IMR-90 (cell line): ENCODE measurements at regions not wholly inside any gene's neighbourhood (a gene's known extent, or its start where the extent isn't known, plus 50 kb on each side); places are given as distances from the start of the nearest gene placed in this dataset.

Experiments
- ATAC-seq: fragments of 200-7000 bp; cut with Tn5 transposase; 2 replicates; pipeline ENCODE4 v1.9.1; 2020; ENCODE audit warnings: low read depth, mild to moderate bottlenecking, moderate library complexity
- BruUV-seq: library from RNA; stranded (reverse); fragments of 400-500 nt; replicated peaks from 2 replicates; lab custom pipeline; 2021; lab: Mats Ljungman, UMichigan
- CTCF ChIA-PET: fragments of 300-600 bp; formaldehyde crosslinking; extraction: SDS; loops from one replicate; lab custom pipeline; 2021; ENCODE audit warnings: antibody characterized with exemption; lab: Yijun Ruan, JAX
- POLR2A ChIA-PET: fragments of 300-600 bp; sonication (Branson Sonifier 250); formaldehyde crosslinking; loops from one replicate; lab custom pipeline; 2022; ENCODE audit warnings: antibody characterized with exemption; ENCODE audit not compliant: unreplicated experiment; lab: Charles Lee
- DNase-seq: peaks from one replicate; pipeline ENCODE4 v3.0.0; 2013
- H2AFZ ChIP-seq: replicated peaks from 2 replicates; pipeline ENCODE3; 2013; ENCODE audit warnings: low read length, mild to moderate bottlenecking; ENCODE audit not compliant: poor library complexity
- H2AK5ac ChIP-seq: 2 replicates; pipeline ENCODE4 v1.6.1; 2013; ENCODE audit warnings: low read depth, low read length, inconsistent platforms
- H2AK9ac ChIP-seq: replicated peaks from 2 replicates; pipeline ENCODE3; 2013; ENCODE audit warnings: mild to moderate bottlenecking, low read depth, low read length, moderate library complexity; ENCODE audit not compliant: poor library complexity
- H2BK120ac ChIP-seq: 2 replicates; pipeline ENCODE4 v1.6.1; 2013; ENCODE audit warnings: low read depth, low read length, inconsistent platforms
- H2BK15ac ChIP-seq: 3 replicates; pipeline ENCODE4 v1.6.1; 2013; ENCODE audit warnings: low read depth, low read length, inconsistent platforms
- H2BK20ac ChIP-seq: 2 replicates; pipeline ENCODE4 v1.6.1; 2013; ENCODE audit warnings: low read depth, mild to moderate bottlenecking, inconsistent platforms, low read length, moderate library complexity
- H2BK5ac ChIP-seq: 2 replicates; pipeline ENCODE4 v1.6.1; 2013; ENCODE audit warnings: mild to moderate bottlenecking, low read depth, low read length, inconsistent platforms; ENCODE audit not compliant: poor library complexity, severe bottlenecking
- H3K14ac ChIP-seq: replicated peaks from 2 replicates; pipeline ENCODE4 v1.6.1; 2013; ENCODE audit warnings: low read depth, low read length, inconsistent platforms
- H3K18ac ChIP-seq: 2 replicates; pipeline ENCODE4 v1.6.1; 2013; ENCODE audit warnings: low read depth, low read length, control low read depth
- H3K23ac ChIP-seq: 2 replicates; pipeline ENCODE4 v1.6.1; 2013; ENCODE audit warnings: low read depth, low read length, inconsistent platforms
- H3K27ac ChIP-seq: 2 replicates; pipeline ENCODE4 v1.5.1; 2013; ENCODE audit warnings: mild to moderate bottlenecking, control low read depth, low read length; ENCODE audit not compliant: insufficient read depth
- H3K27me3 ChIP-seq: 2 replicates; pipeline ENCODE4 v1.6.1; 2013; ENCODE audit warnings: low read length; ENCODE audit not compliant: control insufficient read depth, insufficient read depth
- H3K36me3 ChIP-seq: 2 replicates; pipeline ENCODE4 v1.6.1; 2013; ENCODE audit warnings: low read length, mixed read lengths; ENCODE audit not compliant: control insufficient read depth, insufficient read depth
- H3K4ac ChIP-seq: 2 replicates; pipeline ENCODE4 v1.6.1; 2013; ENCODE audit warnings: low read depth, low read length, inconsistent platforms
- H3K4me1 ChIP-seq: 2 replicates; pipeline ENCODE4 v1.6.1; 2013; ENCODE audit warnings: low read length, mixed read lengths; ENCODE audit not compliant: control insufficient read depth, insufficient read depth
- H3K4me2 ChIP-seq: 2 replicates; pipeline ENCODE4 v1.6.1; 2013; ENCODE audit warnings: low read depth, mild to moderate bottlenecking, control low read depth, low read length, moderate library complexity
- H3K4me3 ChIP-seq: 2 replicates; pipeline ENCODE4 v1.5.1; 2013; ENCODE audit warnings: low read depth, mild to moderate bottlenecking, control low read depth, low read length, moderate library complexity; ENCODE audit not compliant: insufficient read depth
- H3K56ac ChIP-seq: 2 replicates; pipeline ENCODE4 v1.6.1; 2013; ENCODE audit warnings: low read length, inconsistent platforms; ENCODE audit not compliant: insufficient read depth; ENCODE audit errors: extremely low read depth
- H3K79me1 ChIP-seq, 2 experiments: 2 replicates each; pipeline ENCODE4 v1.6.1; 2013; ENCODE audit warnings: low read length in 2 of 2, inconsistent platforms in 1 of 2, low read depth in 1 of 2
- H3K9ac ChIP-seq: 2 replicates; pipeline ENCODE4 v1.6.1; 2013; ENCODE audit warnings: low read depth, low read length, control low read depth
- H3K9me1 ChIP-seq: 2 replicates; pipeline ENCODE4 v1.6.1; 2013; ENCODE audit warnings: low read length, inconsistent platforms; ENCODE audit not compliant: insufficient read depth
- H3K9me3 ChIP-seq: 2 replicates; pipeline ENCODE4 v1.6.1; 2013; ENCODE audit warnings: low read length; ENCODE audit not compliant: control insufficient read depth, insufficient read depth
- H4K20me1 ChIP-seq: 2 replicates; pipeline ENCODE4 v1.6.1; 2013; ENCODE audit warnings: low read length, inconsistent platforms; ENCODE audit not compliant: insufficient read depth
- H4K5ac ChIP-seq: 2 replicates; pipeline ENCODE4 v1.6.1; 2013; ENCODE audit warnings: mild to moderate bottlenecking, low read depth, low read length, control low read depth
- H4K8ac ChIP-seq, 2 experiments: 2 replicates each; pipeline ENCODE4 v1.6.1; 2013; ENCODE audit warnings: low read depth in 2 of 2, low read length in 2 of 2, control low read depth in 1 of 2, inconsistent platforms in 1 of 2
- H4K91ac ChIP-seq: 2 replicates; pipeline ENCODE4 v1.6.1; 2013; ENCODE audit warnings: low read depth, low read length, inconsistent platforms; ENCODE audit not compliant: insufficient read depth
- BHLHE40 ChIP-seq: fragments of 150-350 bp; IDR thresholded peaks from 2 replicates; pipeline ENCODE4 v1.6.1; 2016; ENCODE audit warnings: mild to moderate bottlenecking, low read depth, low read length
- CEBPB ChIP-seq: IDR thresholded peaks from 2 replicates; pipeline ENCODE4 v1.6.1; 2012; ENCODE audit warnings: low read depth, low read length, improper control_type of control experiment
- CHD1 ChIP-seq: IDR thresholded peaks from 2 replicates; pipeline ENCODE4 v1.6.1; 2012; ENCODE audit warnings: low read depth, low read length, improper control_type of control experiment
- CTCF ChIP-seq: conservative IDR thresholded peaks from 2 replicates; pipeline ENCODE4 v1.5.1; 2012; ENCODE audit warnings: mild to moderate bottlenecking, low read depth, low read length, improper control_type of control experiment
- FOS ChIP-seq: fragments of 150-350 bp; IDR thresholded peaks from 2 replicates; pipeline ENCODE4 v1.6.1; 2016; ENCODE audit warnings: low read depth, low read length
- MAFK ChIP-seq: IDR thresholded peaks from 2 replicates; pipeline ENCODE4 v1.6.1; 2012; ENCODE audit warnings: low read depth, low read length, improper control_type of control experiment
- MXI1 ChIP-seq: IDR thresholded peaks from 2 replicates; pipeline ENCODE4 v1.6.1; 2012; ENCODE audit warnings: low read depth, mild to moderate bottlenecking, low read length, moderate library complexity, borderline replicate concordance
- NFE2L2 ChIP-seq: fragments of 150-350 bp; IDR thresholded peaks from 2 replicates; pipeline ENCODE4 v1.6.1; 2016; ENCODE audit warnings: low read depth, mild to moderate bottlenecking, low read length
- POLR2A ChIP-seq: IDR thresholded peaks from 2 replicates; pipeline ENCODE4 v1.6.1; 2012; ENCODE audit warnings: mild to moderate bottlenecking, low read depth, low read length
- RAD21 ChIP-seq: IDR thresholded peaks from 2 replicates; pipeline ENCODE4 v1.6.1; 2012; ENCODE audit warnings: low read length, improper control_type of control experiment
- RCOR1 ChIP-seq: IDR thresholded peaks from 2 replicates; pipeline ENCODE4 v1.6.1; 2012; ENCODE audit warnings: mild to moderate bottlenecking, low read length, improper control_type of control experiment; ENCODE audit not compliant: insufficient replicate concordance
- RFX5 ChIP-seq: IDR thresholded peaks from 2 replicates; pipeline ENCODE4 v1.8.0; 2012; ENCODE audit warnings: low read depth, mild to moderate bottlenecking, low read length, moderate library complexity
- SMC3 ChIP-seq: fragments of 150-350 bp; IDR thresholded peaks from 2 replicates; pipeline ENCODE4 v1.6.1; 2016; ENCODE audit warnings: low read depth, mild to moderate bottlenecking, antibody characterized with exemption, low read length, moderate library complexity
- WGBS, 2 experiments: methylation state at CpG; one replicate each; pipeline versions ENCODE4 v1.1.5 to v1.1.7; 2013; ENCODE audit warnings: missing lambda C conversion rate in 2 of 2; ENCODE audit not compliant: insufficient read length in 1 of 2; ENCODE audit errors: extremely low coverage in 2 of 2; 5-methylcytosine and 5-hydroxymethylcytosine counted together
- dilution Hi-C: fragments of 300-500 bp; cut with HindIII; formaldehyde crosslinking; loops from one replicate; pipeline ENCODE4 v1.14.3; 2018; ENCODE audit warnings: low sequenced_read_pairs; ENCODE audit not compliant: unreplicated experiment
- in situ Hi-C: fragments of 300-500 bp; cut with MboI; formaldehyde crosslinking; loops from 3 replicates; pipeline ENCODE4 v1.14.3; 2019; ENCODE audit warnings: low sequenced_read_pairs, inconsistent platforms, mixed read lengths
- intact Hi-C: fragments of 100-400 bp; cut with micrococcal nuclease; formaldehyde crosslinking; loops from 2 replicates; pipeline ENCODE4 v1.10.0; 2022

GRCh38 chr10:31095677-31096560, 64.3 kb upstream of the ZNF438 start:
- peak overlapping the region; percentile 38; the same call in 1 of the 2 replicates for H2BK20ac ChIP-seq
- WGBS, 2 experiments, result 100% methylated on average over 1 of the region's 11 CpGs; no CpG with 5 or more reads in 1 of the 2 experiments
- H2AK9ac ChIP-seq, result no peak overlapping the region
- POLR2A ChIA-PET, result no interaction called here
- dilution Hi-C loops (no loop called here), in situ Hi-C loops (no loop called here), intact Hi-C loops (no loop called here)
- no peak overlapping the region for H2AFZ ChIP-seq
- no peaks in the 10 kb centered on the region for H4K20me1 ChIP-seq
- peak overlapping the region; percentile 6; the same call in 1 of the 3 replicates for H2BK15ac ChIP-seq
- TF ChIP-seq CTCF (no peak), RAD21 (no peak), MXI1 (no peak), POLR2A (no peak), NFE2L2 (no peak), RFX5 (no peak), FOS (no peak), BHLHE40 (no peak), CEBPB (no peak), RCOR1 (no peak), CHD1 (no peak), MAFK (no peak), SMC3 (no peak)
- no peak overlapping the region for H3K27ac ChIP-seq
- H3K9ac ChIP-seq, result no peak overlapping the region
- no peak overlapping the region for H3K56ac ChIP-seq
- no peak overlapping the region for H3K4me2 ChIP-seq
- no peak overlapping the region for H4K8ac ChIP-seq
- peak overlapping the region; percentile 25; the same call in 1 of the 2 replicates for H4K91ac ChIP-seq
- H3K23ac ChIP-seq, result peak overlapping the region; percentile 62; the same call in 1 of the 2 replicates
- no peak overlapping the region for H3K4me3 ChIP-seq
- peak overlapping the region; percentile 33; the same call in 1 of the 2 replicates for H2BK120ac ChIP-seq
- peak overlapping the region; percentile 49; the same call in 1 of the 2 replicates for H3K18ac ChIP-seq
- H3K4me1 ChIP-seq, result peaks cover 9% of the 10 kb centered on the region
- H3K14ac ChIP-seq, result no peak overlapping the region
- no TSS peak for BruUV-seq
- no peaks in the 10 kb centered on the region for H3K9me3 ChIP-seq
- H3K79me1 ChIP-seq, result peaks cover 0 to 5% of the 10 kb centered on the region in 2 experiments; a peak in 1 of 4 replicates
- CTCF ChIA-PET, result interaction anchor here (1.3 kb wide), 1 partner anchor 12 kb away, joined by 4 read pairs; no protein-coding TSS in a partner anchor
- ATAC-seq (no peak), DNase-seq (no peak)
- peak overlapping the region; percentile 25; the same call in 1 of the 2 replicates for H2AK5ac ChIP-seq
- 0 out of 2 replicates have a peak overlapping the region, but pooled peaks have one; percentile 35 for H4K5ac ChIP-seq
- no peak overlapping the region for H2BK5ac ChIP-seq
- H3K4ac ChIP-seq, result peak overlapping the region; percentile 14
- peaks cover 12% of the 10 kb centered on the region for H3K9me1 ChIP-seq
- no peaks in the 10 kb centered on the region for H3K36me3 ChIP-seq
- no peaks in the 10 kb centered on the region for H3K27me3 ChIP-seq
